Trophoblast cell (in vitro differentiated cells and primary cell): ENCODE measurements at regions not wholly inside any gene's neighbourhood (a gene's known extent, or its start where the extent isn't known, plus 50 kb on each side); places are given as distances from the start of the nearest gene placed in this dataset.

Experiments used
- DNase-seq, 2 donors: peaks; one replicate each; pipeline ENCODE4 v3.0.0-alpha.2; 2016
- H2AFZ ChIP-seq: 2 replicates; pipeline ENCODE4 v1.6.1; 2013; ENCODE audit warnings: low read length, moderate library complexity, mild to moderate bottlenecking; ENCODE audit not compliant: insufficient read depth, poor library complexity
- H2AK5ac ChIP-seq: 2 replicates; pipeline ENCODE4 v1.6.1; 2013; ENCODE audit warnings: mild to moderate bottlenecking, low read length
- H2BK120ac ChIP-seq: 2 replicates; pipeline ENCODE4 v1.6.1; 2013; ENCODE audit warnings: low read length, mild to moderate bottlenecking, moderate library complexity; ENCODE audit not compliant: insufficient read depth, poor library complexity
- H2BK12ac ChIP-seq: 2 replicates; pipeline ENCODE4 v1.6.1; 2013; ENCODE audit warnings: mild to moderate bottlenecking, low read length, moderate library complexity
- H2BK5ac ChIP-seq: 2 replicates; pipeline ENCODE4 v1.6.1; 2013; ENCODE audit warnings: low read length, low read depth, moderate library complexity, mild to moderate bottlenecking; ENCODE audit not compliant: poor library complexity
- H3K14ac ChIP-seq: 2 replicates; pipeline ENCODE4 v1.6.1; 2013; ENCODE audit warnings: mild to moderate bottlenecking, low read length
- H3K18ac ChIP-seq: 2 replicates; pipeline ENCODE4 v1.6.1; 2013; ENCODE audit warnings: mild to moderate bottlenecking, low read length
- H3K23ac ChIP-seq: 2 replicates; pipeline ENCODE4 v1.6.1; 2013; ENCODE audit warnings: low read length
- H3K27ac ChIP-seq: 2 replicates; pipeline ENCODE4 v1.5.1; 2013; ENCODE audit warnings: low read depth, mild to moderate bottlenecking, inconsistent platforms, low read length, moderate library complexity
- H3K27me3 ChIP-seq: 2 replicates; pipeline ENCODE4 v1.6.1; 2013; ENCODE audit warnings: inconsistent platforms, mild to moderate bottlenecking, low read length, moderate library complexity; ENCODE audit not compliant: insufficient read depth
- H3K36me3 ChIP-seq, 2 experiments: 1 replicate in 1 of 2; 2 replicates in 1 of 2; pipeline ENCODE4 v1.6.1; 2013; ENCODE audit warnings: low read length in 2 of 2, mild to moderate bottlenecking in 2 of 2, moderate library complexity in 1 of 2; ENCODE audit not compliant: insufficient read depth in 2 of 2, control insufficient read depth in 1 of 2
- H3K4ac ChIP-seq: 2 replicates; pipeline ENCODE4 v1.6.1; 2013; ENCODE audit warnings: low read depth, mild to moderate bottlenecking, low read length, moderate library complexity
- H3K4me1 ChIP-seq, 2 experiments: 1 replicate in 1 of 2; 2 replicates in 1 of 2; pipeline ENCODE4 v1.6.1; 2013; ENCODE audit warnings: low read length in 2 of 2, mild to moderate bottlenecking in 2 of 2, moderate library complexity in 1 of 2; ENCODE audit not compliant: insufficient read depth in 2 of 2, control insufficient read depth in 1 of 2
- H3K4me2 ChIP-seq: 2 replicates; pipeline ENCODE4 v1.6.1; 2013; ENCODE audit warnings: inconsistent platforms, mild to moderate bottlenecking, low read length, moderate library complexity
- H3K4me3 ChIP-seq: 2 replicates; pipeline ENCODE4 v1.5.1; 2013; ENCODE audit warnings: mild to moderate bottlenecking, low read depth, low read length, inconsistent platforms
- H3K79me1 ChIP-seq: one replicate; pipeline ENCODE4 v1.6.1; 2013; ENCODE audit warnings: low read length
- H3K79me2 ChIP-seq: 2 replicates; pipeline ENCODE4 v1.6.1; 2013; ENCODE audit warnings: low read length, mild to moderate bottlenecking; ENCODE audit not compliant: control insufficient read depth, insufficient read depth, poor library complexity
- H3K9ac ChIP-seq: 2 replicates; pipeline ENCODE4 v1.6.1; 2013; ENCODE audit warnings: mild to moderate bottlenecking, low read length
- H3K9me3 ChIP-seq: 2 replicates; pipeline ENCODE4 v1.6.1; 2013; ENCODE audit warnings: low read depth, mild to moderate bottlenecking, control low read depth, inconsistent platforms, low read length; ENCODE audit not compliant: insufficient read depth
- H4K12ac ChIP-seq: 2 replicates; pipeline ENCODE4 v1.6.1; 2013; ENCODE audit warnings: low read depth, mild to moderate bottlenecking, low read length, moderate library complexity
- H4K8ac ChIP-seq: 2 replicates; pipeline ENCODE4 v1.6.1; 2013; ENCODE audit warnings: low read depth, mild to moderate bottlenecking, low read length, moderate library complexity
- H4K91ac ChIP-seq: one replicate; pipeline ENCODE4 v1.6.1; 2013; ENCODE audit warnings: low read depth, mild to moderate bottlenecking, low read length, moderate library complexity
- WGBS: extraction: QIAGEN DNeasy Blood & Tissue Kit; methylation state at CpG from one replicate; pipeline ENCODE4 v1.1.7; 2013; ENCODE audit warnings: missing lambda C conversion rate; ENCODE audit not compliant: insufficient read length, insufficient coverage; ENCODE audit errors: extremely low coverage; 5-methylcytosine and 5-hydroxymethylcytosine counted together

GRCh38 chr10:43946445-43946844, 297.8 kb upstream of the ZNF32 start:
- H3K4ac ChIP-seq: no peak overlapping the region
- H3K4me3 ChIP-seq: no peak overlapping the region
- no peak overlapping the region for H3K27ac ChIP-seq
- H3K9me3 ChIP-seq: no peaks in the 10 kb centered on the region
- no peaks in the 10 kb centered on the region for H3K4me1 ChIP-seq
- no peak overlapping the region for H4K91ac ChIP-seq
- no peak overlapping the region for H3K9ac ChIP-seq
- DNase-seq: no peak
- H2BK12ac ChIP-seq: no peak overlapping the region
- no peaks in the 10 kb centered on the region for H3K79me2 ChIP-seq
- no peaks in the 10 kb centered on the region for H3K36me3 ChIP-seq
- H4K12ac ChIP-seq: no peak overlapping the region
- no peak overlapping the region for H3K23ac ChIP-seq
- no peak overlapping the region for H2BK5ac ChIP-seq
- no peak overlapping the region for H4K8ac ChIP-seq
- no peak overlapping the region for H3K4me2 ChIP-seq
- H2BK120ac ChIP-seq: no peak overlapping the region
- H3K27me3 ChIP-seq: no peaks in the 10 kb centered on the region
- H2AFZ ChIP-seq: no peak overlapping the region
- no peak overlapping the region for H3K14ac ChIP-seq
- H3K18ac ChIP-seq: no peak overlapping the region
- WGBS: no CpG with 5 or more reads among the region's 10 CpGs
- no peaks in the 10 kb centered on the region for H3K79me1 ChIP-seq
- no peak overlapping the region for H2AK5ac ChIP-seq

GRCh38 chr10:43945908-43946307, 297.2 kb upstream of the ZNF32 start:
- H4K8ac ChIP-seq: no peak overlapping the region
- no peak overlapping the region for H2BK120ac ChIP-seq
- no peaks in the 10 kb centered on the region for H3K4me1 ChIP-seq
- no peak overlapping the region for H4K12ac ChIP-seq
- no peak overlapping the region for H3K27ac ChIP-seq
- H3K9me3 ChIP-seq: no peaks in the 10 kb centered on the region
- H2BK5ac ChIP-seq: no peak overlapping the region
- no peak overlapping the region for H3K14ac ChIP-seq
- no peak overlapping the region for H3K18ac ChIP-seq
- H4K91ac ChIP-seq: no peak overlapping the region
- H2BK12ac ChIP-seq: no peak overlapping the region
- no peaks in the 10 kb centered on the region for H3K79me1 ChIP-seq
- no peaks in the 10 kb centered on the region for H3K27me3 ChIP-seq
- H3K23ac ChIP-seq: no peak overlapping the region
- no peak overlapping the region for H3K4me3 ChIP-seq
- no peak overlapping the region for H3K9ac ChIP-seq
- H3K4ac ChIP-seq: no peak overlapping the region
- no peak overlapping the region for H2AFZ ChIP-seq
- no CpG with 5 or more reads among the region's 4 CpGs for WGBS
- no peak overlapping the region for H2AK5ac ChIP-seq
- no peak for DNase-seq
- no peaks in the 10 kb centered on the region for H3K79me2 ChIP-seq
- H3K4me2 ChIP-seq: no peak overlapping the region
- H3K36me3 ChIP-seq: no peaks in the 10 kb centered on the region

- no peak for DNase-seq
- no peak overlapping the region for H3K23ac ChIP-seq
- no peaks in the 10 kb centered on the region for H3K79me1 ChIP-seq
- H2BK120ac ChIP-seq: no peak overlapping the region
- no peak overlapping the region for H2AFZ ChIP-seq
- no peak overlapping the region for H3K4ac ChIP-seq
- H3K4me1 ChIP-seq: no peaks in the 10 kb centered on the region
- H3K9me3 ChIP-seq: no peaks in the 10 kb centered on the region
- H3K27me3 ChIP-seq: no peaks in the 10 kb centered on the region
- no peaks in the 10 kb centered on the region for H3K79me2 ChIP-seq
- H3K18ac ChIP-seq: no peak overlapping the region
- no peak overlapping the region for H4K8ac ChIP-seq
- H3K36me3 ChIP-seq: no peaks in the 10 kb centered on the region
- H4K91ac ChIP-seq: no peak overlapping the region
- no peak overlapping the region for H2BK5ac ChIP-seq
- no peak overlapping the region for H4K12ac ChIP-seq
- no peak overlapping the region for H3K27ac ChIP-seq
- H2BK12ac ChIP-seq: no peak overlapping the region
- no peak overlapping the region for H3K4me3 ChIP-seq
- H3K9ac ChIP-seq: no peak overlapping the region
- WGBS: no CpG with 5 or more reads among the region's 8 CpGs
- H2AK5ac ChIP-seq: no peak overlapping the region
- H3K4me2 ChIP-seq: no peak overlapping the region
- no peak overlapping the region for H3K14ac ChIP-seq
Measured at GRCh38 chr10:43945094-43945730, 296.5 kb upstream of the ZNF32 start.

- Histone ChIP-seq H3K4me1 (no peaks in the 10 kb centered on the region), H4K8ac (no peak overlapping the region)
- WGBS: no CpG with 5 or more reads among the region's 5 CpGs
Measured at GRCh38 chr10:43944381-43945093, 295.9 kb upstream of the ZNF32 start.

More at GRCh38 chr10:43944381-43945093, 295.9 kb upstream of the ZNF32 start:
- no peaks in the 10 kb centered on the region for H3K9me3 ChIP-seq
- H3K79me1 ChIP-seq: no peaks in the 10 kb centered on the region
- no peak overlapping the region for H2AFZ ChIP-seq
- no peaks in the 10 kb centered on the region for H3K27me3 ChIP-seq
- no peak overlapping the region for H3K9ac ChIP-seq
- H3K27ac ChIP-seq: no peak overlapping the region
- no peak overlapping the region for H4K91ac ChIP-seq
- no peak overlapping the region for H2BK12ac ChIP-seq
- no peak overlapping the region for H3K14ac ChIP-seq
- H3K4me2 ChIP-seq: no peak overlapping the region
- H3K4me3 ChIP-seq: no peak overlapping the region
- H2AK5ac ChIP-seq: no peak overlapping the region
- no peak overlapping the region for H3K18ac ChIP-seq
- no peak overlapping the region for H2BK5ac ChIP-seq
- no peaks in the 10 kb centered on the region for H3K36me3 ChIP-seq
- H4K12ac ChIP-seq: no peak overlapping the region
- H3K4ac ChIP-seq: no peak overlapping the region
- no peak for DNase-seq
- H3K23ac ChIP-seq: no peak overlapping the region
- no peak overlapping the region for H2BK120ac ChIP-seq
- no peaks in the 10 kb centered on the region for H3K79me2 ChIP-seq
